Neural progenitor cell (in vitro differentiated cells): ENCODE measurements at regions not wholly inside any gene's neighbourhood (a gene's known extent, or its start where the extent isn't known, plus 50 kb on each side); places are given as distances from the start of the nearest gene placed in this dataset.

Experiments
- EZH2 ChIP-seq: fragments of 200-600 bp; sonication (generic); IDR thresholded peaks from 2 replicates; pipeline ENCODE4 v1.6.1; 2017; ENCODE audit warnings: antibody characterized with exemption, mild to moderate bottlenecking, moderate library complexity
- EZH2phosphoT487 ChIP-seq: fragments of 200-600 bp; sonication (generic); IDR thresholded peaks from 2 replicates; pipeline ENCODE4 v1.6.1; 2017; ENCODE audit warnings: antibody characterized with exemption
- TF ChIP-seq, protein P1 (sequence below): fragments of 200-600 bp; sonication (generic); IDR thresholded peaks from 2 replicates; pipeline ENCODE4 v1.5.1; 2017; ENCODE audit warnings: antibody characterized with exemption, mild to moderate bottlenecking

DNA sequence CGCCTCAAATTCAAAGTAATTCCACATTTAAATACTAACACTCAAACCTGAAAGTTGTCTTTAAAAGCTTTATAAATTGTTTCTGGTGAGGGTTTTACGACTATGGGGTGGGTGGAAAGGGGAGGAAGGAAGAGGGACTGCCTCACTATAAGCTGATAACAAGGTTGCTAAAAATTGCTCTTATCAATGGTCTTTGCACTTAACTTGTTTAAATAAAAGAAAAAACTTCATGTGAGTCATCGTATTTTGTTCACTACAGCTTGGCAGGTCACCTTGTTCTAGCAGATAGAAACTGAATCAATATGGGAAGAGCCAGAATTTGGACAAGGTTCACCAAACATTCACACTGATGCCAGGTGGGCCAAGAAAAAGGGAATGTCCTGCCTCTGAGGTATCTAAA, 129.2 kb downstream of the TES start:
- TF ChIP-seq EZH2 (no peak), EZH2phosphoT487 (no peak)
- TF ChIP-seq, protein P1, sequence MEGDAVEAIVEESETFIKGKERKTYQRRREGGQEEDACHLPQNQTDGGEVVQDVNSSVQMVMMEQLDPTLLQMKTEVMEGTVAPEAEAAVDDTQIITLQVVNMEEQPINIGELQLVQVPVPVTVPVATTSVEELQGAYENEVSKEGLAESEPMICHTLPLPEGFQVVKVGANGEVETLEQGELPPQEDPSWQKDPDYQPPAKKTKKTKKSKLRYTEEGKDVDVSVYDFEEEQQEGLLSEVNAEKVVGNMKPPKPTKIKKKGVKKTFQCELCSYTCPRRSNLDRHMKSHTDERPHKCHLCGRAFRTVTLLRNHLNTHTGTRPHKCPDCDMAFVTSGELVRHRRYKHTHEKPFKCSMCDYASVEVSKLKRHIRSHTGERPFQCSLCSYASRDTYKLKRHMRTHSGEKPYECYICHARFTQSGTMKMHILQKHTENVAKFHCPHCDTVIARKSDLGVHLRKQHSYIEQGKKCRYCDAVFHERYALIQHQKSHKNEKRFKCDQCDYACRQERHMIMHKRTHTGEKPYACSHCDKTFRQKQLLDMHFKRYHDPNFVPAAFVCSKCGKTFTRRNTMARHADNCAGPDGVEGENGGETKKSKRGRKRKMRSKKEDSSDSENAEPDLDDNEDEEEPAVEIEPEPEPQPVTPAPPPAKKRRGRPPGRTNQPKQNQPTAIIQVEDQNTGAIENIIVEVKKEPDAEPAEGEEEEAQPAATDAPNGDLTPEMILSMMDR = no peak
